ENCODE measurements at regions not wholly inside any gene's neighbourhood (a gene's known extent, or its start where the extent isn't known, plus 50 kb on each side); places are given as distances from the start of the nearest gene placed in this dataset.

DNA sequence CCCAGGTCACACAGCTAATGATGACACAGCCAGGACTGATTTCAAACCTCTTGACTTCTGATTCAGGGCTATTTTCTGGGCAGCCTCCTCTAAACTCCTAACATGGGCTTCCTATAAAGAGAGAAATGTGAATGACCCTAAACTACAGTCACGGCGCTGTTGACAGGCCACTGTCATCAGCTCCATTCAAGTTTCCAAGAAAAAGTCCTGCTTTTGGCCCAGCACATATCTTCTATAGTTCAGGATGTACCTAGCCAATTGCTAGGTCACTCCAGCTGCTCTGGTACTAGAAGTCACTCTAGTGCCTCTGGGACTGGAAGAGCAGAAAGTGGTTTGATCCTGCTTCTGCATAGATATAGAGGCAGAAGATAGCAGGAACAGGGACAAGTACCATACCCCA, 64.9 kb upstream of the TARS1 start:
- TF ChIP-seq, protein P1, sequence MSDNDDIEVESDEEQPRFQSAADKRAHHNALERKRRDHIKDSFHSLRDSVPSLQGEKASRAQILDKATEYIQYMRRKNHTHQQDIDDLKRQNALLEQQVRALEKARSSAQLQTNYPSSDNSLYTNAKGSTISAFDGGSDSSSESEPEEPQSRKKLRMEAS (IDR thresholded peaks at IDR 0.05), result no peak
- TF ChIP-seq CREB1 (IDR thresholded peaks at IDR 0.05; ENCODE audit: low read depth) (no peak), USF1 (IDR thresholded peaks at IDR 0.05) (no peak), RAD21 (IDR thresholded peaks at IDR 0.05; ENCODE audit: low read depth) (no peak), CEBPB (IDR thresholded peaks at IDR 0.05) (no peak), YY1 (IDR thresholded peaks at IDR 0.05; ENCODE audit: low read depth) (no peak), TCF12 (IDR thresholded peaks at IDR 0.05; ENCODE audit: low read depth) (no peak), EP300 (IDR thresholded peaks at IDR 0.05; ENCODE audit: borderline replicate concordance) (no peak), TEAD4 (IDR thresholded peaks at IDR 0.05) (no peak), EGR1 (IDR thresholded peaks at IDR 0.05) (no peak)
- TF ChIP-seq, protein P2, sequence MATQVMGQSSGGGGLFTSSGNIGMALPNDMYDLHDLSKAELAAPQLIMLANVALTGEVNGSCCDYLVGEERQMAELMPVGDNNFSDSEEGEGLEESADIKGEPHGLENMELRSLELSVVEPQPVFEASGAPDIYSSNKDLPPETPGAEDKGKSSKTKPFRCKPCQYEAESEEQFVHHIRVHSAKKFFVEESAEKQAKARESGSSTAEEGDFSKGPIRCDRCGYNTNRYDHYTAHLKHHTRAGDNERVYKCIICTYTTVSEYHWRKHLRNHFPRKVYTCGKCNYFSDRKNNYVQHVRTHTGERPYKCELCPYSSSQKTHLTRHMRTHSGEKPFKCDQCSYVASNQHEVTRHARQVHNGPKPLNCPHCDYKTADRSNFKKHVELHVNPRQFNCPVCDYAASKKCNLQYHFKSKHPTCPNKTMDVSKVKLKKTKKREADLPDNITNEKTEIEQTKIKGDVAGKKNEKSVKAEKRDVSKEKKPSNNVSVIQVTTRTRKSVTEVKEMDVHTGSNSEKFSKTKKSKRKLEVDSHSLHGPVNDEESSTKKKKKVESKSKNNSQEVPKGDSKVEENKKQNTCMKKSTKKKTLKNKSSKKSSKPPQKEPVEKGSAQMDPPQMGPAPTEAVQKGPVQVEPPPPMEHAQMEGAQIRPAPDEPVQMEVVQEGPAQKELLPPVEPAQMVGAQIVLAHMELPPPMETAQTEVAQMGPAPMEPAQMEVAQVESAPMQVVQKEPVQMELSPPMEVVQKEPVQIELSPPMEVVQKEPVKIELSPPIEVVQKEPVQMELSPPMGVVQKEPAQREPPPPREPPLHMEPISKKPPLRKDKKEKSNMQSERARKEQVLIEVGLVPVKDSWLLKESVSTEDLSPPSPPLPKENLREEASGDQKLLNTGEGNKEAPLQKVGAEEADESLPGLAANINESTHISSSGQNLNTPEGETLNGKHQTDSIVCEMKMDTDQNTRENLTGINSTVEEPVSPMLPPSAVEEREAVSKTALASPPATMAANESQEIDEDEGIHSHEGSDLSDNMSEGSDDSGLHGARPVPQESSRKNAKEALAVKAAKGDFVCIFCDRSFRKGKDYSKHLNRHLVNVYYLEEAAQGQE (IDR thresholded peaks at IDR 0.05; ENCODE audit: low read depth), result no peak

GRCh38 chr5:33379757-33380156, 61.0 kb upstream of the TARS1 start:
- no peak for TF ChIP-seq YY1 (IDR thresholded peaks at IDR 0.05; ENCODE audit: low read depth)
- TF ChIP-seq FOXM1 (IDR thresholded peaks at IDR 0.05; ENCODE audit: borderline replicate concordance, low read depth), result no peak
- TF ChIP-seq RAD21 (IDR thresholded peaks at IDR 0.05; ENCODE audit: low read depth), result peak; percentile 78
- TF ChIP-seq USF1 (IDR thresholded peaks at IDR 0.05), result no peak
- TF ChIP-seq, protein P1 (IDR thresholded peaks at IDR 0.05), result no peak

DNA sequence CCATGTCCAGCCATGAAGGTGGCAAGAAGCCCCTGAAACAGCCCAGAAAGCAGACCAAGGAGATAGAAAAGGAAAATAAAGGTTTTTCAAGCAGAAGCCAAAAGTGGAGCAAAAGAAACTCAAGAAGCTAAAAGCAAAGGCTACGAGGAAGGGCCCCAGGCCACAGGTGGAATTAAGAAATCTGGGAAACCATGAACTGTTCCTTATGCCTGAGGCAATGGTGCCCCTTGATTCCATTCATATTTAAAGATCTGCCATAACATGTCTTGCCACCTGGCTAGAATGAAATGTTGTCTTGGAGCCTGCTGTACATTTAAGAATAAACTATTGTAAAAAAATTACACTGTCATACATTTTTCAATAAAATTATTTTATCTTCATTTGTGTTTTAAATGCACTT, 59.5 kb upstream of the TARS1 start:
- TF ChIP-seq CEBPB (IDR thresholded peaks at IDR 0.05) (no peak), FOXM1 (IDR thresholded peaks at IDR 0.05; ENCODE audit: borderline replicate concordance, low read depth) (no peak), CREB1 (IDR thresholded peaks at IDR 0.05; ENCODE audit: low read depth) (no peak), YY1 (IDR thresholded peaks at IDR 0.05; ENCODE audit: low read depth) (no peak), NFIC (IDR thresholded peaks at IDR 0.05) (no peak)
- TF ChIP-seq, protein P2 (IDR thresholded peaks at IDR 0.05; ENCODE audit: low read depth), result no peak
